SK-N-SH treated with all-trans-retinoic acid at 6 μM for 48 hours (cell line): ENCODE measurements at regions not wholly inside any gene's neighbourhood (a gene's known extent, or its start where the extent isn't known, plus 50 kb on each side); places are given as distances from the start of the nearest gene placed in this dataset.

Experiments used
- ATAC-seq: fragments of 200-7000 bp; cut with Tn5 transposase; 3 replicates; pipeline ENCODE4 v1.9.1; 2020; ENCODE audit warnings: mild to moderate bottlenecking, moderate library complexity
- ARNTL ChIP-seq: fragments of 450-650 bp; formaldehyde crosslinking; IDR thresholded peaks from 2 replicates; pipeline ENCODE4 v1.5.0; 2020; ENCODE audit warnings: low read depth, mild to moderate bottlenecking, moderate library complexity, borderline replicate concordance
- CSDC2 ChIP-seq: fragments of 250-450 bp; sonication (Bioruptor Pico); IDR thresholded peaks from 2 replicates; pipeline ENCODE4 v1.5.0; 2020; ENCODE audit warnings: mild to moderate bottlenecking, moderate library complexity
- CSRNP3 ChIP-seq: fragments of 250-450 bp; sonication (Bioruptor Pico); IDR thresholded peaks from 2 replicates; pipeline ENCODE4 v1.5.1; 2021; ENCODE audit warnings: mild to moderate bottlenecking, moderate library complexity
- ESRRG ChIP-seq: fragments of 250-450 bp; sonication (Bioruptor Pico); IDR thresholded peaks from 2 replicates; pipeline ENCODE4 v1.6.1; 2021; ENCODE audit warnings: mild to moderate bottlenecking
- GLIS3 ChIP-seq: fragments of 250-450 bp; sonication (Bioruptor Pico); IDR thresholded peaks from 2 replicates; pipeline ENCODE4 v1.5.0; 2020; ENCODE audit warnings: mild to moderate bottlenecking, moderate library complexity
- ISL1 ChIP-seq: fragments of 250-450 bp; sonication (Bioruptor Pico); IDR thresholded peaks from 2 replicates; pipeline ENCODE4 v2.1.2; 2022; ENCODE audit warnings: mild to moderate bottlenecking, moderate library complexity
- OSR1 ChIP-seq: fragments of 250-450 bp; sonication (Bioruptor Pico); IDR thresholded peaks from 2 replicates; pipeline ENCODE4 v1.8.0; 2022; ENCODE audit warnings: moderate library complexity, mild to moderate bottlenecking, inconsistent platforms
- PPARA ChIP-seq: fragments of 250-450 bp; sonication (Bioruptor Pico); IDR thresholded peaks from 2 replicates; pipeline ENCODE4 v1.5.0; 2020; ENCODE audit warnings: mild to moderate bottlenecking, borderline replicate concordance
- RARB ChIP-seq: fragments of 250-450 bp; sonication (Bioruptor Pico); IDR thresholded peaks from 2 replicates; pipeline ENCODE4 v1.8.0; 2021; ENCODE audit warnings: mild to moderate bottlenecking, moderate library complexity
- SNAI2 ChIP-seq: fragments of 250-450 bp; sonication (Bioruptor Pico); IDR thresholded peaks from 2 replicates; pipeline ENCODE4 v1.5.0; 2020; ENCODE audit warnings: mild to moderate bottlenecking, moderate library complexity
- TCF4 ChIP-seq: fragments of 250-450 bp; sonication (Bioruptor Pico); IDR thresholded peaks from 2 replicates; pipeline ENCODE4 v1.8.0; 2021; ENCODE audit warnings: mild to moderate bottlenecking, moderate library complexity, borderline replicate concordance
- TSHZ2 ChIP-seq: fragments of 250-450 bp; sonication (Bioruptor Pico); IDR thresholded peaks from 2 replicates; pipeline ENCODE4 v1.5.0; 2020; ENCODE audit warnings: mild to moderate bottlenecking, moderate library complexity
- ZC3H10 ChIP-seq: fragments of 250-450 bp; sonication (Bioruptor Pico); IDR thresholded peaks from 2 replicates; pipeline ENCODE4 v1.5.1; 2021; ENCODE audit warnings: mild to moderate bottlenecking, moderate library complexity
- ZFP3 ChIP-seq: fragments of 250-450 bp; sonication (Bioruptor Pico); IDR thresholded peaks from 2 replicates; pipeline ENCODE4 v1.5.0; 2020; ENCODE audit warnings: mild to moderate bottlenecking, moderate library complexity
- ZNF565 ChIP-seq: fragments of 450-650 bp; formaldehyde crosslinking; conservative IDR thresholded peaks from 2 replicates; pipeline ENCODE4 v1.5.0; 2020; ENCODE audit warnings: low read depth, mild to moderate bottlenecking, moderate library complexity
- ZNF8 ChIP-seq: fragments of 450-650 bp; formaldehyde crosslinking; IDR thresholded peaks from 2 replicates; pipeline ENCODE4 v1.5.0; 2020; ENCODE audit warnings: mild to moderate bottlenecking, moderate library complexity
- TF ChIP-seq, protein P1 (sequence below): fragments of 250-450 bp; sonication (Bioruptor Pico); IDR thresholded peaks from 2 replicates; pipeline ENCODE4 v1.8.0; 2020; ENCODE audit warnings: mild to moderate bottlenecking, moderate library complexity, borderline replicate concordance
- TF ChIP-seq, protein P2 (sequence below): fragments of 250-450 bp; sonication (Bioruptor Pico); IDR thresholded peaks from 2 replicates; pipeline ENCODE4 v1.8.0; 2021; ENCODE audit warnings: low read depth, mild to moderate bottlenecking, moderate library complexity, borderline replicate concordance

DNA sequence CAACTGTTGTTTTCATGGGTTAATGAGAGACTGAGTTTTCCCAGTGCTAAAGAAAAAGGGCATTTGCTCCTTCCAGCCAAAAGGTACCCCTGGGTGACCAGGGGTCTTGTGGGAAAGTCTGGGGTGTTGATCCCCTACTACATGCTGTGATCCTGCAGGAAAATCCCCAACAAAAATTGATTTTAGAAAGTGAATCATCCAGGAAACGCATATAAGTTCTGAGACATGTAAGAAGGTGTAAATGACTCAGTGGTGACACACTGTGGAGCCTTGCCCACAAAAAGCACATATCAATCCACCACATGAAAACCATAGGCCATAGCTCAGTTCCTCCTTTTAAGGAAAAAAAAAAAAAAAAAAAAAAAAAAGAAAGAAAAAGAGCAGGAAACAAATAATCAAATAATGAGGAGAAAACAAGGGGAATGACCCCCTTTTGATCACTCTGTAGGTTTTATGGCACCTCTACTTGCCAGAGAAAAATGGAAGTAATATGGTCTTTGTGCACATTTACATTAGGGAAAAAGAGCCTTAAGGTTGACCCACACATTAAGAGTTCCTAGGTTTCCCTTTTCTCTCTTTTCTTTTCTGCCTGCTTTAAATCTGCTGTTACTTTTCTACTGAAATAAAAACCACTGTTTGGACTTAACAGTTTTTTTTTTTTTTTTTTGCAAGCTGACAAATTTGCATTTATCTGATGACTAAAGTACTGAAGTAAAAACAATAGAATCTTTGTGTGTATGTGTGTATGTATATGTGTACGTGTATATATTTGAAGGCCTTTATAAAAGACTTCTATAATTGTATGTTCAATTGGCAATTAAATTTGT is 386.0 kb downstream of the KIF20B start:
- no peak for ATAC-seq
- TF ChIP-seq RARB: no peak
- no peak for TF ChIP-seq CSDC2
- TF ChIP-seq ISL1 (CRISPR knock-in tag): no peak
- TF ChIP-seq, protein P1, sequence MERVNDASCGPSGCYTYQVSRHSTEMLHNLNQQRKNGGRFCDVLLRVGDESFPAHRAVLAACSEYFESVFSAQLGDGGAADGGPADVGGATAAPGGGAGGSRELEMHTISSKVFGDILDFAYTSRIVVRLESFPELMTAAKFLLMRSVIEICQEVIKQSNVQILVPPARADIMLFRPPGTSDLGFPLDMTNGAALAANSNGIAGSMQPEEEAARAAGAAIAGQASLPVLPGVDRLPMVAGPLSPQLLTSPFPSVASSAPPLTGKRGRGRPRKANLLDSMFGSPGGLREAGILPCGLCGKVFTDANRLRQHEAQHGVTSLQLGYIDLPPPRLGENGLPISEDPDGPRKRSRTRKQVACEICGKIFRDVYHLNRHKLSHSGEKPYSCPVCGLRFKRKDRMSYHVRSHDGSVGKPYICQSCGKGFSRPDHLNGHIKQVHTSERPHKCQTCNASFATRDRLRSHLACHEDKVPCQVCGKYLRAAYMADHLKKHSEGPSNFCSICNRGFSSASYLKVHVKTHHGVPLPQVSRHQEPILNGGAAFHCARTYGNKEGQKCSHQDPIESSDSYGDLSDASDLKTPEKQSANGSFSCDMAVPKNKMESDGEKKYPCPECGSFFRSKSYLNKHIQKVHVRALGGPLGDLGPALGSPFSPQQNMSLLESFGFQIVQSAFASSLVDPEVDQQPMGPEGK (CRISPR knock-in tag): no peak
- TF ChIP-seq TSHZ2: no peak
- TF ChIP-seq ZFP3 (CRISPR knock-in tag): no peak
- no peak for TF ChIP-seq GLIS3
- TF ChIP-seq CSRNP3 (CRISPR knock-in tag): no peak
- TF ChIP-seq, protein P2, sequence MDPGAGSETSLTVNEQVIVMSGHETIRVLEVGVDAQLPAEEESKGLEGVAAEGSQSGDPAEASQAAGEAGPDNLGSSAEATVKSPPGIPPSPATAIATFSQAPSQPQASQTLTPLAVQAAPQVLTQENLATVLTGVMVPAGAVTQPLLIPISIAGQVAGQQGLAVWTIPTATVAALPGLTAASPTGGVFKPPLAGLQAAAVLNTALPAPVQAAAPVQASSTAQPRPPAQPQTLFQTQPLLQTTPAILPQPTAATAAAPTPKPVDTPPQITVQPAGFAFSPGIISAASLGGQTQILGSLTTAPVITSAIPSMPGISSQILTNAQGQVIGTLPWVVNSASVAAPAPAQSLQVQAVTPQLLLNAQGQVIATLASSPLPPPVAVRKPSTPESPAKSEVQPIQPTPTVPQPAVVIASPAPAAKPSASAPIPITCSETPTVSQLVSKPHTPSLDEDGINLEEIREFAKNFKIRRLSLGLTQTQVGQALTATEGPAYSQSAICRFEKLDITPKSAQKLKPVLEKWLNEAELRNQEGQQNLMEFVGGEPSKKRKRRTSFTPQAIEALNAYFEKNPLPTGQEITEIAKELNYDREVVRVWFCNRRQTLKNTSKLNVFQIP (CRISPR knock-in tag): no peak
- TF ChIP-seq ARNTL (CRISPR knock-in tag): no peak

- no peak for TF ChIP-seq ZNF8 (CRISPR knock-in tag)
- TF ChIP-seq OSR1: no peak
- TF ChIP-seq PPARA (CRISPR knock-in tag): no peak
- TF ChIP-seq ZNF565 (CRISPR knock-in tag): no peak
- no peak for TF ChIP-seq TCF4 (CRISPR knock-in tag)
- TF ChIP-seq SNAI2: no peak
- TF ChIP-seq TSHZ2: no peak
- TF ChIP-seq ESRRG (CRISPR knock-in tag): no peak
- TF ChIP-seq, protein P2 (CRISPR knock-in tag): no peak
- no peak for TF ChIP-seq ZC3H10 (CRISPR knock-in tag)
- no peak for TF ChIP-seq RARB
- TF ChIP-seq ARNTL (CRISPR knock-in tag): no peak
- no peak for TF ChIP-seq GLIS3
- no peak for ATAC-seq
These were observed 386.6 kb downstream of the KIF20B start for GRCh38 chr10:90088024-90088317.
